ENCODE measurements at regions not wholly inside any gene's neighbourhood (a gene's known extent, or its start where the extent isn't known, plus 50 kb on each side); places are given as distances from the start of the nearest gene placed in this dataset.

GRCh38 chr1:59116920-59117542, 179.9 kb upstream of the FGGY start:
- Mint-ChIP-seq H3K27me3 (ENCODE audit: insufficient read depth, unreplicated experiment) (no peaks in the 10 kb centered on the region), H3K4me3 (ENCODE audit: unreplicated experiment) (no peak overlapping the region), H3K9me3 (ENCODE audit: unreplicated experiment) (no peaks in the 10 kb centered on the region), H3K36me3 (ENCODE audit: insufficient read depth, unreplicated experiment) (no peaks in the 10 kb centered on the region), H3K27ac (ENCODE audit: low read depth, unreplicated experiment) (no peak overlapping the region), H3K4me1 (ENCODE audit: insufficient read depth, unreplicated experiment) (peaks cover 9% of the 10 kb centered on the region)
- BruUV-seq (replicated peaks) = no TSS peak
- TF ChIP-seq CTCF (IDR thresholded peaks at IDR 0.05; ENCODE audit: unreplicated experiment) = no peak
- ChIA-PET POLR2A (interaction anchor here (0.7 kb wide), 1 partner anchor 227 kb away, joined by 3 read pairs; no protein-coding TSS in a partner anchor), CTCF (no interaction called here)
- DNase-seq (ENCODE audit: unreplicated experiment) = peak; percentile 52
- intact Hi-C loops (cut with micrococcal nuclease) = no loop called here

DNA sequence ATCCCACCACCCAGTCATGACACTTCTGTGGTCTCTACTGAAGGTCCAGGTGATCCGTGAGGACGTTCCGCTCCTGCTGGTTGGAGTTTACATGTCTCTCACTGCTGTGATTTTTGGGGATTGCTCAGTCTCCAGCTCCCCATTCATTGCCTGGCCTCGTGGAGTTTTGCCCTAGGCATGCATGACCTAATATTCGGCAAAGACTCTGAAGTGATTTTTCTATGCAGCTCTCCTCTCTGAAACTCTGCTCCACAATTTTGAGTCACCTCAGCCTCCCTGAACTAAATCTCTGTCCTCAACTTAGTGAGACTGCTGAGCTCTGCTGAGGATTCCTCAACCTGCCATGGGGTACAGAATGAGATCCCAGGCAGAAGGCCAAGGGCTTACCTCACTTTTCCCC, 174.4 kb upstream of the FGGY start:
- TF ChIP-seq CTCF (IDR thresholded peaks at IDR 0.05; ENCODE audit: unreplicated experiment) = no peak
- peaks cover 7% of the 10 kb centered on the region for H3K9me3 Mint-ChIP-seq (ENCODE audit: unreplicated experiment)
- no peak overlapping the region for H3K4me3 Mint-ChIP-seq (ENCODE audit: unreplicated experiment)
- no TSS peak for BruUV-seq (replicated peaks)
- H3K36me3 Mint-ChIP-seq (ENCODE audit: insufficient read depth, unreplicated experiment) = no peaks in the 10 kb centered on the region
- POLR2A ChIA-PET = interaction anchor here (1.1 to 2.0 kb wide), 3 partner anchors 15 to 174 kb away, joined by 3 to 5 read pairs (median 5); no protein-coding TSS in a partner anchor
- no peaks in the 10 kb centered on the region for H3K27me3 Mint-ChIP-seq (ENCODE audit: insufficient read depth, unreplicated experiment)
- DNase-seq (ENCODE audit: unreplicated experiment) = no peak
- intact Hi-C loops (cut with micrococcal nuclease) = no loop called here
- no peak overlapping the region for H3K27ac Mint-ChIP-seq (ENCODE audit: low read depth, unreplicated experiment)
- H3K4me1 Mint-ChIP-seq (ENCODE audit: insufficient read depth, unreplicated experiment) = peaks cover 24% of the 10 kb centered on the region
- CTCF ChIA-PET = interaction anchor here (0.7 to 1.4 kb wide), 2 partner anchors 13 to 190 kb away, joined by 3 to 4 read pairs; no protein-coding TSS in a partner anchor

DNA sequence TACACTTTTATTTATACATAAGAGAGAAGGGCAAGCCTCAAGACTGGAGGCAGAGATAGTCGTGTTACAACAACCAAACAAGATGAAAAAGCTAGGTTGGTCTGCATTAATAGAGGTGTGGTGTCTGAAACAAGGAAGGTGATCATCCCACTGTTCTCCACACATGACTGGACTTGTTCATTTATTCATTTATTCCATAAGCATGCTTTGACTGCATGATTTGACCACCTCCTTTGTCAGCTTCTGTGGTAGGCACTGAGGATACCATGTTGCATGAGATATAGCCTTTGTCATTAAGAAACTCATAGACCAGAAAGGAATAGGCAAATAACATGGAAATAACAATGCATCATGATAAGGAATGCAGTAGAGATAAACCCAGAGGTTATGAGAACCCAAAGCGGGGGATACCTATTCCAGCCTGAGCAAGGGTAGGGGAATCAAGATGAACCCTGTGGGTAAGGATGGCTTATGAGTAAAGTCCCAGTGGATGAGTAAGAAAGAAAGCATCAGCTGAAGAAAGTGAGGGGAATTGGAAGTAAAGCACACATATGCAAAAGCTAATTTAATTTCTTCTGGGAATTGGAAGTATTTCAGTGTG, 173.7 kb upstream of the FGGY start:
- no peak overlapping the region for H3K27ac Mint-ChIP-seq (ENCODE audit: low read depth, unreplicated experiment)
- peaks cover 24% of the 10 kb centered on the region for H3K4me1 Mint-ChIP-seq (ENCODE audit: insufficient read depth, unreplicated experiment)
- H3K36me3 Mint-ChIP-seq (ENCODE audit: insufficient read depth, unreplicated experiment) = no peaks in the 10 kb centered on the region
- intact Hi-C loops (cut with micrococcal nuclease) = no loop called here
- no peaks in the 10 kb centered on the region for H3K27me3 Mint-ChIP-seq (ENCODE audit: insufficient read depth, unreplicated experiment)
- H3K4me3 Mint-ChIP-seq (ENCODE audit: unreplicated experiment) = no peak overlapping the region
- BruUV-seq (replicated peaks) = no TSS peak
- no peak for TF ChIP-seq CTCF (IDR thresholded peaks at IDR 0.05; ENCODE audit: unreplicated experiment)
- POLR2A ChIA-PET = interaction anchor here (0.6 to 2.0 kb wide), 6 partner anchors 15 to 372 kb away, joined by 3 to 6 read pairs (median 5); no protein-coding TSS in a partner anchor
- peaks cover 7% of the 10 kb centered on the region for H3K9me3 Mint-ChIP-seq (ENCODE audit: unreplicated experiment)
- no peak for DNase-seq (ENCODE audit: unreplicated experiment)
- CTCF ChIA-PET = interaction anchor here (0.5 to 1.3 kb wide), 4 partner anchors 11 to 502 kb away, joined by 3 to 8 read pairs (median 3); no protein-coding TSS in a partner anchor

GRCh38 chr1:59124166-59124565, 172.7 kb upstream of the FGGY start:
- BruUV-seq (replicated peaks) = no TSS peak

More at GRCh38 chr1:59124166-59124565, 172.7 kb upstream of the FGGY start:
- Mint-ChIP-seq H3K4me1 (ENCODE audit: insufficient read depth, unreplicated experiment) (peaks cover 24% of the 10 kb centered on the region), H3K27me3 (ENCODE audit: insufficient read depth, unreplicated experiment) (no peaks in the 10 kb centered on the region), H3K27ac (ENCODE audit: low read depth, unreplicated experiment) (no peak overlapping the region), H3K36me3 (ENCODE audit: insufficient read depth, unreplicated experiment) (no peaks in the 10 kb centered on the region), H3K4me3 (ENCODE audit: unreplicated experiment) (no peak overlapping the region), H3K9me3 (ENCODE audit: unreplicated experiment) (peaks cover 7% of the 10 kb centered on the region)
- intact Hi-C loops (cut with micrococcal nuclease) = no loop called here
- peak; percentile 31 for DNase-seq (ENCODE audit: unreplicated experiment)
- no peak for TF ChIP-seq CTCF (IDR thresholded peaks at IDR 0.05; ENCODE audit: unreplicated experiment)
- POLR2A ChIA-PET = interaction anchor here (0.7 to 1.6 kb wide), 2 partner anchors 17 to 373 kb away, joined by 3 to 6 read pairs; no protein-coding TSS in a partner anchor
- CTCF ChIA-PET = interaction anchor here (0.5 to 1.3 kb wide), 3 partner anchors 12 to 198 kb away, joined by 3 to 8 read pairs (median 3); no protein-coding TSS in a partner anchor
